Activated CD8-positive, alpha-beta memory T cell treated with anti-CD3 and anti-CD28 coated beads for 48 hours (primary cell): ENCODE measurements at regions not wholly inside any gene's neighbourhood (a gene's known extent, or its start where the extent isn't known, plus 50 kb on each side); places are given as distances from the start of the nearest gene placed in this dataset.

Experiments
- DNase-seq, 3 experiments: peaks; one replicate each; pipeline ENCODE4 v3.0.0-alpha.2; 2020; ENCODE audit warnings: low read depth in 2 of 3, low spot score in 2 of 3

GRCh38 chr15:95278532-95279245 is 1047.3 kb downstream of the MCTP2 start:
- no peak for DNase-seq

DNA sequence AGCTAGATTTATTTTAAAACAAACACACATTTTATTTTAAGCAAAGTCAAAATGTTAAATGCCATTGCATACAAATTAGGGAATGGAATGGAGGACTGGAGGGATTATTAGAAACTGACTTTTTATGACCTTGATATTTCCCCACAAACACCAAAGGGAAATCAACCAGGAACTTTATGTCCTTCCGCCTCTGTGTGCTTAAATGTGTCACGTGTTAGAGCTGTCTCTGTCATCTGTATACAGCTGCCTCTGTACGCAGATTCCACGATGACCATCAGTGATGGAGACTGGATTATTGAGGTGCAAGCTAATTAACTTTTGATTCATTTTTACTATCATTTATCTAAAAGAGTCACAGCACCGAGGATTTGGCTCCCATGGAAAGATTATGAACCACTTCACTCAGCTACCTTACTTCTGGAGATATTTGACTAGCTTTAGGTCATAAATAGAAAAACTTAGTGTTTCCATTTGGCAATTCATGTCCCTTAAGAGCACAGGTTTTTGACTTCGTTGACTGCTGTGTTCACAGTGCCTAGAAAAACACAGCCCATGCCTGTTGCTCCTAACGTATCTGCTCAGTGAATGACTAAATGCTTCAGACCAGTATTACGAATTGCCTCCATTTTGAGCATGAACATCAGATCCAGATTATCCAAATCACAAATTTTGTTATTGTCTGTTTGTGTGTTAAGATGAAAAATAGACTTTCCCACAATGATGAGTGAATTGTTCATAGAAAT is 1048.1 kb downstream of the MCTP2 start:
- DNase-seq = no peak

DNA sequence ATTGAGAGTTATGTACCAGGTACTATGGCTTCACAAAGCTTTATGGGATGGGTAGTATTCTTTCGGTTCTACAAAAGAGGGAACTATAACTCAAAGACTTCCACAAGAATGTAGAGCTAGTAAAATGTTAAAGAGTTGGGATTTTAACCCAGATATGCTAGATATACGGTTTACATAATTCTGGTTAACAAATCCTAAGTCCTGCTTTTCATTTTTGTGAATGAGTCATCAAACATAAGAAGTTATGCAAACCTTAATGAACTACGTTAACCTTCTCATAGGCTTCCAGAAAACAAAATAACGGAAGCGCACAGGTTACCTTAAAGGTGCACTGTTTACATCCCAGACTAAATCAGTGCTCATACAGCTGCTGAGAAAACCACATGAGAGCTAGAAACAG is 1049.3 kb downstream of the MCTP2 start:
- no peak for DNase-seq

DNA sequence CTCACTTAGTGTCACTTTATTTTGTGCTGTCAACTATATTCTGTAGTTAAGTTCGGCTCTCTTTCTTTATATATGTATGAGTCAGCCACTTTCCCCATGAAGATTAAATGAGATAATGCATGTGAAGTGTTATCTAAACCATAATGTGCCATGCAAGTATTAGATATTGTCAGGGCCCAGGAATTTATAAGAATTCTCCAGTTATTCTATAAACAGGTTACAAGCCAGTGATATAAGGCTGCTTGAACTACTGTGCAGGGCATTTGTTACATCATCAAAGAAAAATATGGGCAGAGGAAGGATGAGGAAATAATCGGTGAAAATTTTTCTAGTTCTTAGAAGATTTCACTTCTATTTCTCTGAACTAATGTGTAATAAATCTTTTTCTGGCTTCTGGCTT is 1049.0 kb upstream of the NR2F2 start:
- no peak for DNase-seq

GRCh38 chr15:95284492-95284891 is 1046.0 kb upstream of the NR2F2 start:
- DNase-seq = no peak

GRCh38 chr15:95284933-95285421 is 1045.5 kb upstream of the NR2F2 start:
- DNase-seq = no peak

DNA sequence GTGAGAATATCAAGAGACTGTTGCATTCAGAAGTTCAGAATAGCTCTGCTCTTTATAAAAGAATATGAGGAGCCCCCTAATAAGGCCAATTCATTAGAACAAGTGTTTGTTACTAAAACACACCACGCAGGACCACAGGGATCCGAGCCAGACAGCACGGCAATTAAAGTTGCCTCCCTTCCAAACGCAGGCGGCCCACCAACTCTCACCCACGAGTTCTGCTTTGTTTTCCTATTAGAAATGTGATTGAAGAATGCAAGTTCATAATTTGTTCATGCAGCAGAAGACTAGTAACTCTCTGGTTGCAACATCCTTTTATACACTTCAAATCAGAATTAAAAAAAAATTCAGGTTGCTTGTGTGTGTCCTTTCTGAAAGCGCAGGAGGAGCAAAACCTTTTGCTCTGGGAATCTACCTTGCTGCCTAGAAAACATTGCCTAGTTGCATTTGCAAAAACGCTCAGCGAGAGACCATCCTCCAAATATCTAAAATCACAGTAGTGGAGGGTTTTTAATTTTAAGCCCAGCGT is 1044.1 kb upstream of the NR2F2 start:
- no peak for DNase-seq

DNA sequence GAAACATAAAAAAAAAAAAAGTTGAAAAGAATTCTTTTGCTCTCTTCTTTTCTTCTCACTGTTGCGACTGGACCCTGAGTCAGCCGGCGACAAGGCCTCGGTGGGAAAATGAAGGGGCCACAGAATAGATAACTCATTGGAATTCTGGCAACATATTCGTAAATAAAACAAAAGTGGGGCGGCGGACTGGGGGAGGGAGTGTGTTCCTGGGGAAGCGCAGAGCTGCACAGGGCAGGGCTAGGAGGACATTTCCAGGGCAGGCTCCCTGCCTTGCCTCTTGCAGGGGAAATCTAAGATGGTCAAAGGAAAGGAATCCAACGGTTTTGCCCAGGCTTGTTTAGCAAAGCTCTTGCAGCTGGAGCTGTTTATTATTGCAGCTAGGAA is 1042.8 kb upstream of the NR2F2 start:
- no peak for DNase-seq

- no peak for DNase-seq
Observed at GRCh38 chr15:95288626-95289025, 1041.9 kb upstream of the NR2F2 start.

GRCh38 chr15:95290176-95290974 is 1040.1 kb upstream of the NR2F2 start:
- no peak for DNase-seq

GRCh38 chr15:95291898-95292472 is 1038.5 kb upstream of the NR2F2 start:
- DNase-seq = no peak

DNA sequence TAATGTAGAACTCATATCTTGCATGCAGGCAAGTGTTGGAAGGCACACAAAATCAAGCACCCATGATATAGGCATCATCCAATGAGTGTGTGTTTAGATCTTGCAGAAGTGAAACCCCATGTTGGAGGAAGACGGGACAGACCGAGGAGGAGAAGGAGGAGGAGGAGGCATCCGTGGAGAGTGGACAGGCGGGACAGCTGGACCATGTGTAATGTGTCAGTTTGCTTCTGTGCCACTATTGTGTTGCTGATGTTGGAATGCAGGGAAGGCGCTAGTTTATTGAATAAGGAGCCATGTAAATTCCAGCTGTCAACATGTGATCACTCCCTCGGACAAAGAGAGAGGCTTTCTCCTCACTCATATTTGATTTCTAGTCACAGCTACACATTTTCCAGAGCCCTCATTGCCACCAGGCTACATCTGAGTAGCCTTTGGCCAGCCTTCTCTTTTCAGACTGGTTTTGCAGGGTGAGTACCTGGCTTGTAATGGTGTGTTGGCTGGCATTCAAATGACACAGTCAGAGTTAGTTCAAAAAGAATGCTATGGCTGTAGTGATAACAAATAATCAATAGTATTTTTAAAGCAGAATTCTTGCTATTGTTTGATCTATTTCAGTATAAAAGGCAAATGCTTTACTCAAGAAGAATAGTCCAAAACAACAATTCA is 1037.6 kb upstream of the NR2F2 start:
- DNase-seq = no peak

DNA sequence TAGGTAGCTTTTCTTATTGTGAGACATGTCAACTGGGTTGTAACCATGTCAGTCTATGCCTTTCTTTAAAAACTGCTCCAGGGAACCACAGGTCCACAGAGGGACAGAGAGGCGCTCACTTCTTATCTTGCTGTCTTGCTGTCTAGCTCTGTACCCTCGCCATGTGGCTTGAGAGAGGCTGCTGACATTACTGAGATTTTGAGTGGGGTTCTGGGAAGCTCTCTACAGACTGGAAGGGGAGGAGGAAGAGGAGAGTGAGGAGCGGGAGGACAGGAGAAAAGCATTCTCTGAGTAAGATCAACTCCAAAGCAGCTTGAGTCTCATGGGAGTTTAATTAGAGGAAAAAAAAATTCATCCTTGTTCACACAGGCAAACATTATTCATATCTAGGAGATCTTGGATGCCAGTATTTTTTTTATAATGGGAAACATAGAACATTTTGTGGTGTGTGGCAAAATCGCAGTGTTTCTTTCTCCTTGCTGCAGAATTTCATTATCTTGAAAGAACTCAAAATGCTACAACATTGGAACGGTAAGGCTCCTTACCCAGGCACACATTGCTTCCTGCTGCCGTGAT is 1037.0 kb upstream of the NR2F2 start:
- no peak for DNase-seq

GRCh38 chr15:95295363-95295762 is 1035.1 kb upstream of the NR2F2 start:
- no peak for DNase-seq

GRCh38 chr15:95295896-95296625 is 1034.4 kb upstream of the NR2F2 start:
- DNase-seq = no peak

DNA sequence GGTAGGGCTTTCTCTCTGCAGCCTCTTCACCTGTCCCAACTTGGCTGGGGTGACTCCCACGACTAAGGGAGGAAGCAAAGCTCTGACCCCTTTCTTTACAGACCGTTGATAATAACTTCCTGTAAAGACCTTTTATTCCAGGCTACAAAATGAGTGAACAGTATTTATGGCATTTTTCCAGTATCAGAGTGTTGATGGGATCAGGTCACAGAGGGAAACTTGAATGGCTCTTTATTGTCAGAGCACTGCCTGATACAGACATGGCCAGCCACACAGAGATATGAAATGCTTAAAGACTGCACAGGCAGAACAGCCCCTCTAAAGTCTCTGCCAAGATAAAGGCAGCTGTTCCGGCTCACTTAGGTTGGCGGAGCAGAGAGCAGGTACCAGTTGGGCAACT is 1033.9 kb upstream of the NR2F2 start:
- DNase-seq = no peak

DNA sequence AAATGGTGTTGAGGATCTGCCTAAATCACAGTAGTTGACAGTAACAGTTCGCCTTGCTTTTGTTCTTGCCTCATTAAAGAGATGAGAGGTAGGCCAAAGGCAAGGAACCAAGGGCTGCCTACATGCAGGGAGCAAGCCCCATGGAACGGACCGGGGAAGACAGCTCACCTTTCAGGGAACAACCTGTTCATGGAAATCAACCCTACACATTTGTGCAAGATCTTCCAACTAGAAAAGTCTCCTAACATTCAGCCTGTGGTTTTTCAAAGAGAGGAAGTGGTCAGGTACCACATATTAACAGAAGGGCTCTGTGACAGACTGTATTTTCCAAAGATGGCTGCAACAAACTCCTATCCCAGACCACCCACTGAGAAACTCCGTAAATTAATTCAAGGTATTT is 1031.8 kb upstream of the NR2F2 start:
- no peak for DNase-seq

DNA sequence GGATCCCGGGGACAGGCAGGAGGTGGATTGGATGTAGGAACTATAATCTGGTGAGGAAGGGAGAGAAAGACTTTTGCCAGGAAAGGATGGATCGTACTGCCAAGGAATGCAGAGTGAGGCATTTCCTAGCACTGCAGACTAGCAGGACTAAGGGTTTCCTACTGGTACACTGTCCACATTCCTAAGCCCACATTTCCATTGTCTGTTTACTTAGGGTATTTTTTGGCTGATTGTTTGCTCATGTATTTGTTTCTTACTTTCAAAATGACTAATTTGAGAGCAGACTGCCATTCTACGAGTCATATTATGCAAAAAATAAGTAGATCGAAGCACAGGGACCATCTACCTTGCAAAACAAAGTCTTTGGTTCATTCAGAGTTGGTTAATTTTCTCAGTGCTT is 1029.5 kb upstream of the NR2F2 start:
- no peak for DNase-seq

DNA sequence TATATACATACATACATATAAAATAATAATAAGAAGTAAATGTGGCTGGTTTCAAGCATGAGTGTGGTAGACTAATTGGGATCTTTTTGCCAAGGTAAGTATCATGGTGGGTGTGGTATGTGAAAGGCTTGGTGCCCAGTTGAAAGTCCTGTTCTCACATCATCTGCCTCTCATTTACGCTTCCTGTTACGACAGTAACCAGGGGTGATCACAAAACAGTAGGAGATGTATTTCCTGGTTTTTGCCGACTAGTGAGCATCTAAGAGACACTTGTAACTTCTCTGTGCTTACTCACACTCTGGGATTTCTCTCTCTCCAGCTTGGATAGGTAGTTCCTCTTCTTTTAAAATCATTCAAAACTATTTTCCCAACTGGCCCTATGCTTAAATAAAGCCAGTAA is 1028.3 kb upstream of the NR2F2 start:
- no peak for DNase-seq

GRCh38 chr15:95302809-95303208 is 1027.7 kb upstream of the NR2F2 start:
- DNase-seq = no peak
